ENCODE measurements at regions not wholly inside any gene's neighbourhood (a gene's known extent, or its start where the extent isn't known, plus 50 kb on each side); places are given as distances from the start of the nearest gene placed in this dataset.

- no peak overlapping the region for H3K27ac Mint-ChIP-seq
- POLR2A ChIA-PET: no interaction called here
Observed at GRCh38 chr22:49650336-49651241, 177.1 kb downstream of the BRD1 start.

More at GRCh38 chr22:49650336-49651241, 177.1 kb downstream of the BRD1 start:
- WGBS (ENCODE audit: insufficient coverage): 96% methylated on average over 30 of the region's 32 CpGs
- peaks cover 10% of the 10 kb centered on the region for H3K4me1 Mint-ChIP-seq
- no peaks in the 10 kb centered on the region for H3K27me3 Mint-ChIP-seq
- Histone ChIP-seq H3K79me2 (ENCODE audit: control insufficient read depth, insufficient read depth, low read length) (peaks cover 98% of the 10 kb centered on the region), H3K36me3 (replicated peaks in 1 of 2; ENCODE audit: control extremely low read depth in 1 of 2, control insufficient read depth in 1 of 2, extremely low read depth in 1 of 2, insufficient read depth in 2 of 2, low read length in 1 of 2) (peaks cover 1 to 33% of the 10 kb centered on the region in 2 experiments), H3K27ac (ENCODE audit: low read length in 2 of 2) (no peak overlapping the region), H3K27me3 (replicated peaks in 1 of 4; ENCODE audit: control extremely low read depth in 1 of 4, control insufficient read depth in 3 of 4, insufficient read depth in 4 of 4, low read length in 3 of 4) (no peaks in the 10 kb centered on the region), H3K9ac (ENCODE audit: low read length) (no peak overlapping the region), H2AFZ (ENCODE audit: insufficient read depth, low read depth, low read length, poor library complexity, severe bottlenecking) (no peak overlapping the region), H3K4me3 (ENCODE audit: control extremely low read depth in 1 of 5, extremely low read depth in 1 of 5, insufficient read depth in 1 of 5, low read depth in 2 of 5, low read length in 4 of 5) (no peak overlapping the region), H3K9me3 (ENCODE audit: control extremely low read depth in 1 of 3, control insufficient read depth in 2 of 3, insufficient read depth in 1 of 3, low read length in 2 of 3) (peaks cover 0 to 5% (median 0%) of the 10 kb centered on the region in 3 donors), H3K4me1 (ENCODE audit: control insufficient read depth in 2 of 2, insufficient read depth in 2 of 2, low read length in 2 of 2) (peaks cover 5 to 6% of the 10 kb centered on the region in 2 donors), H4K20me1 (ENCODE audit: control insufficient read depth, insufficient read depth, low read length, poor library complexity, severe bottlenecking) (peaks cover 90% of the 10 kb centered on the region), H3K4me2 (replicated peaks; ENCODE audit: low read depth, low read length, poor library complexity, severe bottlenecking) (no peak overlapping the region)
- TF ChIP-seq CTCF (IDR thresholded peaks at IDR 0.05) (no peak), EZH2 (IDR thresholded peaks at IDR 0.05; ENCODE audit: borderline replicate concordance, insufficient read depth, low read depth, low read length, poor library complexity, severe bottlenecking) (no peak)
- DNase-seq (no peak), ATAC-seq (ENCODE audit: low read depth) (no peak)
- no peak overlapping the region for H3K4me3 Mint-ChIP-seq
- CTCF ChIA-PET: no interaction called here
- intact Hi-C loops (cut with micrococcal nuclease): no loop called here
- no peaks in the 10 kb centered on the region for H3K9me3 Mint-ChIP-seq (ENCODE audit: insufficient read depth)
